ENCODE measurements at regions not wholly inside any gene's neighbourhood (a gene's known extent, or its start where the extent isn't known, plus 50 kb on each side); places are given as distances from the start of the nearest gene placed in this dataset.

- H3K4me1 ChIP-seq (replicated peaks in 1 of 2; ENCODE audit: control insufficient read depth in 2 of 2, insufficient read depth in 2 of 2, low read length in 2 of 2): no peaks in the 10 kb centered on the region
- no peak overlapping the region for H3K27ac ChIP-seq (ENCODE audit: extremely low read depth, low read depth, low read length)
- ChIA-PET CTCF (ENCODE audit: low intra/inter-chr PET ratio) (no interaction called here), POLR2A (interaction anchor here (1.0 kb wide), 1 partner anchor 12 kb away, joined by 3 read pairs; no protein-coding TSS in a partner anchor)
- DNase-seq (ENCODE audit: extremely low read depth in 1 of 4, low spot score in 3 of 4) (no peak), ATAC-seq (no peak), FAIRE-seq (no peak)
- H3K9ac ChIP-seq (ENCODE audit: insufficient read depth in 1 of 2, low read depth in 2 of 2, low read length in 2 of 2): no peak overlapping the region
- no peak overlapping the region for H3K4me2 ChIP-seq (ENCODE audit: insufficient read depth, low read length)
- in situ Hi-C loops (cut with MboI): no loop called here
- H3K4me3 ChIP-seq: no peak overlapping the region
- H2AFZ ChIP-seq (ENCODE audit: low read depth, low read length): no peak overlapping the region
- H3K9me1 ChIP-seq (ENCODE audit: control insufficient read depth, insufficient read depth, low read length): no peaks in the 10 kb centered on the region
- WGBS (ENCODE audit: insufficient coverage, low coverage, missing lambda C conversion rate): 40% methylated on average over 3 of the region's 3 CpGs
- H3K9me3 ChIP-seq (replicated peaks; ENCODE audit: control insufficient read depth, insufficient read depth, low read depth, low read length): no peaks in the 10 kb centered on the region
- no peaks in the 10 kb centered on the region for H3K79me2 ChIP-seq (ENCODE audit: control insufficient read depth, insufficient read depth, low read length)
- no peaks in the 10 kb centered on the region for H4K20me1 ChIP-seq (replicated peaks; ENCODE audit: control insufficient read depth, insufficient read depth, low read length)
- BruUV-seq (replicated peaks): no TSS peak
- intact Hi-C loops (cut with micrococcal nuclease): no loop called here
- H3K27me3 ChIP-seq (ENCODE audit: control insufficient read depth in 2 of 2, insufficient read depth in 2 of 2, low read length in 2 of 2): no peaks in the 10 kb centered on the region
- H3K36me3 ChIP-seq (ENCODE audit: control insufficient read depth, insufficient read depth, low read length): no peaks in the 10 kb centered on the region
- TF ChIP-seq MNT (conservative IDR thresholded peaks at IDR 0.05) (no peak), POLR2H (tag; IDR thresholded peaks at IDR 0.05; ENCODE audit: low read depth) (no peak), KDM4B (IDR thresholded peaks at IDR 0.05; ENCODE audit: borderline replicate concordance in 2 of 2, low read depth in 1 of 2) (no peak), ILF3 (IDR thresholded peaks at IDR 0.05; ENCODE audit: borderline replicate concordance) (no peak), CTBP1 (IDR thresholded peaks at IDR 0.05; ENCODE audit: borderline replicate concordance) (no peak), MGA (IDR thresholded peaks at IDR 0.05) (no peak), SMAD4 (CRISPR knock-in tag; conservative IDR thresholded peaks at IDR 0.05) (no peak), ZNF707 (CRISPR knock-in tag; conservative IDR thresholded peaks at IDR 0.05) (no peak)
These were observed 1286.0 kb upstream of the GJE1 start for GRCh38 chr6:140846503-140847261.

All from K562 (cell line).